GM13976 (cell line): ENCODE measurements at regions not wholly inside any gene's neighbourhood (a gene's known extent, or its start where the extent isn't known, plus 50 kb on each side); places are given as distances from the start of the nearest gene placed in this dataset.

Experiments used
- DNase-seq: peaks from one replicate; pipeline ENCODE4 v3.0.0; 2012; ENCODE audit warnings: low spot score
- in situ Hi-C: fragments of 300-500 bp; cut with MboI; formaldehyde crosslinking; loops from one replicate; pipeline ENCODE4 v1.12.0; 2022; ENCODE audit warnings: low sequenced_read_pairs, mixed read lengths, inconsistent platforms; ENCODE audit not compliant: unreplicated experiment
- TF ChIP-seq, protein P1 (sequence below): IDR thresholded peaks from 2 replicates; pipeline ENCODE4 v1.5.1; 2012; ENCODE audit warnings: borderline replicate concordance, mild to moderate bottlenecking; ENCODE audit not compliant: insufficient read depth; ENCODE audit errors: extremely low read depth, missing control alignments, control extremely low read depth

DNA sequence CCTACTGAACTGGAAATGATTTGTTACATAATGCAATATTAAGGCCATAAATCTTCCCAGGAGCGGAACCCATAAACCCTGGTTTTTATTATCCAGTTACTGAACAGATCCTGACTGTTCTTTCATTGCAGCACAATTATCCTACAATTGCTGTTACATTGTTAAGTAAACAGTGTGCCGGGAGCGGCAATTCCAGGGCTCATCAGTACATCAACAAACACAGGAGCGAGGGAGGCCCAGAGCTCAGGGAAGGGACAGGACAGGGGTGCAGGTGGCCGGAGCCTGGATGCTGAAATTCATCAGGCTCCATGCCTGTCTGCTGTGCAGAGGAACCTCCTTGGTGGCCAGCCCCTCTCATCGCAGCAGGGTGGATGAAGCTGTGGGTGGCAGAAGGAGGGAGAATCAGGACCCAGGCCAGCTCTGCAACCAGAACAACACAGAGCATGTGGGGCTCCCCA is 544.7 kb downstream of the NPHP4 start:
- TF ChIP-seq, protein P1, sequence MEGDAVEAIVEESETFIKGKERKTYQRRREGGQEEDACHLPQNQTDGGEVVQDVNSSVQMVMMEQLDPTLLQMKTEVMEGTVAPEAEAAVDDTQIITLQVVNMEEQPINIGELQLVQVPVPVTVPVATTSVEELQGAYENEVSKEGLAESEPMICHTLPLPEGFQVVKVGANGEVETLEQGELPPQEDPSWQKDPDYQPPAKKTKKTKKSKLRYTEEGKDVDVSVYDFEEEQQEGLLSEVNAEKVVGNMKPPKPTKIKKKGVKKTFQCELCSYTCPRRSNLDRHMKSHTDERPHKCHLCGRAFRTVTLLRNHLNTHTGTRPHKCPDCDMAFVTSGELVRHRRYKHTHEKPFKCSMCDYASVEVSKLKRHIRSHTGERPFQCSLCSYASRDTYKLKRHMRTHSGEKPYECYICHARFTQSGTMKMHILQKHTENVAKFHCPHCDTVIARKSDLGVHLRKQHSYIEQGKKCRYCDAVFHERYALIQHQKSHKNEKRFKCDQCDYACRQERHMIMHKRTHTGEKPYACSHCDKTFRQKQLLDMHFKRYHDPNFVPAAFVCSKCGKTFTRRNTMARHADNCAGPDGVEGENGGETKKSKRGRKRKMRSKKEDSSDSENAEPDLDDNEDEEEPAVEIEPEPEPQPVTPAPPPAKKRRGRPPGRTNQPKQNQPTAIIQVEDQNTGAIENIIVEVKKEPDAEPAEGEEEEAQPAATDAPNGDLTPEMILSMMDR, result no peak
- no peak for DNase-seq
- in situ Hi-C loops, result no loop called here

GRCh38 chr1:5444396-5444795 is 547.8 kb downstream of the NPHP4 start:
- in situ Hi-C loops, result no loop called here
- no peak for DNase-seq
- TF ChIP-seq, protein P1, result no peak

GRCh38 chr1:5436808-5437207 is 555.4 kb downstream of the NPHP4 start:
- in situ Hi-C loops, result no loop called here
- TF ChIP-seq, protein P1, result no peak
- no peak for DNase-seq

DNA sequence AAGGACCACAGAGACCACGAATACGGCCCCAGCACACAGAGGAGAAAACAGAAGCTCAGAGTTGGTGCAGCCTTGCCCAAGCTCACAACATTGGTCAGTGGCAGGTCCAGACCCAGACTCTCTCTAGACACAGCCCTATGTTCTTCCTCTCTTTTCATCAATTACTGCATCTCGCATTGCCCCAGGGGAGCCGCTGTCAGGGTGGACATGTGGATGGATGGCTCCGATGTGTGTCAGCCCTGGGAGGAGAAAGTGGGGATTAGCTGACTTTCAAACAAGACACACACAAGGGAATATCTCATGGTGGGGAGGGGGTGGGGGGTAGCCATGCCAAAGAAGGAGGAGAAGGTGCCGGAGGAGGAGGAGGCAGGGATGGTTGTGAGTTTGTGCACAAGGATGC is 556.8 kb downstream of the NPHP4 start:
- TF ChIP-seq, protein P1, result no peak
- DNase-seq, result no peak
- in situ Hi-C loops, result no loop called here

DNA sequence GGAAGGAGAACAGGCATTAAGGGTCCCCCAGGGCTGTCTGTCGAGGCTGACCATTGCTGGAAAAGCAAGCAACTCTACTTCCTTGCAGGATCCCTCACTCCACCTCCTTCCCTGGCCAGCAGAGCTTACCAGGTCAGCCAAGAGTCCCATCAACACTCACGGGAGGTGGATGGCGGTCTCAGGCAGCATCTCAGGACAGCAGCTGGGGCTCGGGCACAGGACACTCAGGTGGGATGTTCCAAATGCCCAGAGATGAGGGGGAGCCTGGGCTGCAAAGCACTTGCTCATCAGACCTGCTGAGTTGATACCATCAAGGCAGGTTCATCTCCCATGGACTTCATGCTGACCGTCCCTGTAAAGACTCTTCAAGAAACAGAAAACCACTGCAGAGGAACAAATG is 559.8 kb downstream of the NPHP4 start:
- TF ChIP-seq, protein P1, result no peak
- in situ Hi-C loops, result no loop called here
- no peak for DNase-seq

GRCh38 chr1:5430911-5431697 is 561.1 kb downstream of the NPHP4 start:
- TF ChIP-seq, protein P1, result no peak
- no peak for DNase-seq
- in situ Hi-C loops, result no loop called here

GRCh38 chr1:5430136-5430535 is 562.1 kb downstream of the NPHP4 start:
- in situ Hi-C loops, result no loop called here
- no peak for DNase-seq
- TF ChIP-seq, protein P1, result no peak
